Testis (tissue), 2 donors: ENCODE measurements at regions not wholly inside any gene's neighbourhood (a gene's known extent, or its start where the extent isn't known, plus 50 kb on each side); places are given as distances from the start of the nearest gene placed in this dataset.

Experiments used
- POLR2A ChIP-seq: fragments of 450-650 bp; IDR thresholded peaks from one replicate; pipeline ENCODE4 v1.6.1; 2017; ENCODE audit warnings: antibody characterized with exemption, mild to moderate bottlenecking, moderate library complexity
- TF ChIP-seq, protein P1 (sequence below), 3 experiments: fragments of 450-650 bp in 2 of 3; fragments of 200-600 bp in 1 of 3; sonication (generic) in 1 of 3; IDR thresholded peaks; one replicate each; pipeline ENCODE4 v1.5.1; 2016 to 2019; ENCODE audit warnings: antibody characterized with exemption in 3 of 3, mild to moderate bottlenecking in 2 of 3, moderate library complexity in 1 of 3

DNA sequence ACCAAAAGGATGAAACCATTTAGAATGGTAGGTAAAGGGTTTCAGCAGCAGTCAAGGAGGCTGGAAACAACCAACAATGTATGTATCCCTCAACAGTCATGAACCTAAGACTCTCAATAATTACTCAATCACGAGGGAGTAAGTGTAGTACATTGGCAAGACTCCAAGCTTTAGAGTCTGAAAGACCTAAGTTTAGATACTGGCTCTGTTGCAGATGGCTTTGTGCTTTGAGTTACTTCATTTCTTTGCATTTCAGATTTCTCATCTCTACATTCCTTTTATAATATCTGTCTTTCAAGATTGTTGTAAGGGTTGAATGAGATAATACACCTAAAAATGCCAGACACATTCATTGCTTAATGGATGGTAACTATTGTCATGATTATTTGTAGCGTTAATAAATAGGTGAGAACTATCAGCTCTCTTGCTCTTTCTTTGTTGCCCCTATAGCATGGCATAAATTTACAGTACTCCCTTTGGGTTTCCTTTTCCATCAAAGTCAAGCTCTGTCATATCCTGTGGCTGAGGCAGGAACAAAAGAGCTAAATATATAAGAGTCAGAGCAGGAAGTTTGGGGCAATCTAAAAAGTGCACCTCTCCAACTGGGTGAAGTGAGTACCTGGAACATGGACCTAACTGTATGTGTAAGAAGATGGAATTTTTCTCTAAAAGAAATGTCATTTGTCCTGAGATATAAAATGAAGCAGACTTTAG lies 228.2 kb upstream of the ZC3H12C start:
- TF ChIP-seq POLR2A = no peak
- TF ChIP-seq, protein P1, sequence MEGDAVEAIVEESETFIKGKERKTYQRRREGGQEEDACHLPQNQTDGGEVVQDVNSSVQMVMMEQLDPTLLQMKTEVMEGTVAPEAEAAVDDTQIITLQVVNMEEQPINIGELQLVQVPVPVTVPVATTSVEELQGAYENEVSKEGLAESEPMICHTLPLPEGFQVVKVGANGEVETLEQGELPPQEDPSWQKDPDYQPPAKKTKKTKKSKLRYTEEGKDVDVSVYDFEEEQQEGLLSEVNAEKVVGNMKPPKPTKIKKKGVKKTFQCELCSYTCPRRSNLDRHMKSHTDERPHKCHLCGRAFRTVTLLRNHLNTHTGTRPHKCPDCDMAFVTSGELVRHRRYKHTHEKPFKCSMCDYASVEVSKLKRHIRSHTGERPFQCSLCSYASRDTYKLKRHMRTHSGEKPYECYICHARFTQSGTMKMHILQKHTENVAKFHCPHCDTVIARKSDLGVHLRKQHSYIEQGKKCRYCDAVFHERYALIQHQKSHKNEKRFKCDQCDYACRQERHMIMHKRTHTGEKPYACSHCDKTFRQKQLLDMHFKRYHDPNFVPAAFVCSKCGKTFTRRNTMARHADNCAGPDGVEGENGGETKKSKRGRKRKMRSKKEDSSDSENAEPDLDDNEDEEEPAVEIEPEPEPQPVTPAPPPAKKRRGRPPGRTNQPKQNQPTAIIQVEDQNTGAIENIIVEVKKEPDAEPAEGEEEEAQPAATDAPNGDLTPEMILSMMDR (IDR thresholded peaks at IDR 0.05) = no peak
